HG03280 (cell line): ENCODE measurements at regions not wholly inside any gene's neighbourhood (a gene's known extent, or its start where the extent isn't known, plus 50 kb on each side); places are given as distances from the start of the nearest gene placed in this dataset.
"Not testable (repeated sequence)": the region's sequence is repeated elsewhere in the genome, so short reads cannot be mapped to it uniquely, and the experiment has no call there.

Experiments
- ATAC-seq: cut with Tn5 transposase; IDR thresholded peaks from one replicate; pipeline ENCODE4 v1.9.1; 2021; ENCODE audit warnings: mild to moderate bottlenecking, moderate library complexity; ENCODE audit not compliant: unreplicated experiment

GRCh38 chr20:48338717-48339116 is 489.1 kb downstream of the PREX1 start:
- no peak for ATAC-seq

GRCh38 chr20:48336597-48336996 is 491.2 kb downstream of the PREX1 start:
- no peak for ATAC-seq

- no peak for ATAC-seq
Measured at GRCh38 chr20:48335308-48336050, 492.3 kb downstream of the PREX1 start.

- ATAC-seq, result no peak
Measured at GRCh38 chr20:48333707-48334106, 494.1 kb downstream of the PREX1 start.

GRCh38 chr20:48332555-48332954 is 495.2 kb downstream of the PREX1 start:
- no peak for ATAC-seq

- no peak for ATAC-seq
Measured at GRCh38 chr20:48331518-48332286, 496.1 kb downstream of the PREX1 start.

- ATAC-seq, result no peak
Measured at GRCh38 chr20:48329676-48330664, 497.8 kb downstream of the PREX1 start.

GRCh38 chr20:48329031-48329615 is 498.7 kb downstream of the PREX1 start:
- no peak for ATAC-seq

- ATAC-seq, result not testable (repeated sequence)
Measured at GRCh38 chr20:48327848-48328247, 500.0 kb downstream of the PREX1 start.

- no peak for ATAC-seq
Measured at GRCh38 chr20:48326868-48327267, 500.9 kb downstream of the PREX1 start.

- ATAC-seq, result no peak
Measured at GRCh38 chr20:48326434-48326691, 501.4 kb downstream of the PREX1 start.

GRCh38 chr20:48325656-48326433 is 502.0 kb downstream of the PREX1 start:
- no peak for ATAC-seq

- ATAC-seq, result no peak
Measured at GRCh38 chr20:48324744-48325143, 503.1 kb downstream of the PREX1 start.

- no peak for ATAC-seq
Measured at GRCh38 chr20:48321271-48321670, 506.5 kb downstream of the PREX1 start.

GRCh38 chr20:48319943-48320584 is 507.7 kb downstream of the PREX1 start:
- no peak for ATAC-seq

GRCh38 chr20:48317578-48317977 is 510.2 kb downstream of the PREX1 start:
- ATAC-seq, result no peak

GRCh38 chr20:48314925-48315592 is 512.7 kb downstream of the PREX1 start:
- ATAC-seq, result no peak

- ATAC-seq, result no peak
Measured at GRCh38 chr20:48313324-48313723, 514.5 kb downstream of the PREX1 start.

GRCh38 chr20:48311956-48312355 is 515.8 kb downstream of the PREX1 start:
- no peak for ATAC-seq
